Skeletal muscle satellite cell (primary cell): ENCODE measurements at regions not wholly inside any gene's neighbourhood (a gene's known extent, or its start where the extent isn't known, plus 50 kb on each side); places are given as distances from the start of the nearest gene placed in this dataset.
"Not testable (repeated sequence)": the region's sequence is repeated elsewhere in the genome, so short reads cannot be mapped to it uniquely, and the experiment has no call there.

ENCODE experiments used
- H3K27me3 ChIP-seq: 2 replicates; pipeline ENCODE4 v1.7.0; 2013; ENCODE audit warnings: low read length; ENCODE audit not compliant: control insufficient read depth, insufficient read depth
- H3K36me3 ChIP-seq: 2 replicates; pipeline ENCODE4 v1.7.0; 2013; ENCODE audit warnings: mild to moderate bottlenecking, control low read depth, low read length; ENCODE audit not compliant: insufficient read depth
- H3K4me1 ChIP-seq: 2 replicates; pipeline ENCODE4 v1.7.0; 2013; ENCODE audit warnings: low read length; ENCODE audit not compliant: control insufficient read depth, insufficient read depth
- H3K4me2 ChIP-seq: 2 replicates; pipeline ENCODE4 v1.7.0; 2013; ENCODE audit warnings: mild to moderate bottlenecking, low read length
- H3K4me3 ChIP-seq: 2 replicates; pipeline ENCODE4 v1.7.0; 2013; ENCODE audit warnings: low read length
- H3K9ac ChIP-seq: 2 replicates; pipeline ENCODE4 v1.7.0; 2013; ENCODE audit warnings: mild to moderate bottlenecking, low read depth, low read length, moderate library complexity
- H3K9me3 ChIP-seq: replicated peaks from 2 replicates; pipeline ENCODE4 v1.7.0; 2013; ENCODE audit warnings: mild to moderate bottlenecking, control low read depth, low read length

- no peaks in the 10 kb centered on the region for H3K27me3 ChIP-seq
- no peaks in the 10 kb centered on the region for H3K36me3 ChIP-seq
- H3K4me2 ChIP-seq, result no peak overlapping the region
- H3K4me1 ChIP-seq, result no peaks in the 10 kb centered on the region
- no peak overlapping the region for H3K9ac ChIP-seq
- H3K9me3 ChIP-seq, result no peaks in the 10 kb centered on the region
- no peak overlapping the region for H3K4me3 ChIP-seq
Measured at GRCh38 chr2:167843217-167843616, 404.2 kb downstream of the STK39 start.

GRCh38 chr2:167842047-167842446 is 405.3 kb downstream of the STK39 start:
- Histone ChIP-seq H3K36me3 (no peaks in the 10 kb centered on the region), H3K4me1 (no peaks in the 10 kb centered on the region), H3K9me3 (no peaks in the 10 kb centered on the region), H3K27me3 (no peaks in the 10 kb centered on the region), H3K9ac (no peak overlapping the region), H3K4me2 (no peak overlapping the region), H3K4me3 (no peak overlapping the region)

GRCh38 chr2:167835290-167835689 is 412.1 kb downstream of the STK39 start:
- H3K9me3 ChIP-seq, H3K4me1 ChIP-seq, H3K4me3 ChIP-seq, H3K27me3 ChIP-seq, H3K4me2 ChIP-seq, H3K9ac ChIP-seq, H3K36me3 ChIP-seq: not testable (repeated sequence)

- Histone ChIP-seq H3K9me3 (no peaks in the 10 kb centered on the region), H3K27me3 (no peaks in the 10 kb centered on the region), H3K4me2 (no peak overlapping the region), H3K36me3 (no peaks in the 10 kb centered on the region), H3K4me1 (no peaks in the 10 kb centered on the region), H3K9ac (no peak overlapping the region), H3K4me3 (no peak overlapping the region)
Measured at GRCh38 chr2:167834707-167835106, 412.7 kb downstream of the STK39 start.

- H3K9ac ChIP-seq, result no peak overlapping the region
Measured at GRCh38 chr2:167833294-167833693, 414.1 kb downstream of the STK39 start.

GRCh38 chr2:167832868-167833287 is 414.5 kb downstream of the STK39 start:
- no peak overlapping the region for H3K4me3 ChIP-seq
- no peak overlapping the region for H3K4me2 ChIP-seq
- H3K36me3 ChIP-seq, result no peaks in the 10 kb centered on the region
- H3K4me1 ChIP-seq, result no peaks in the 10 kb centered on the region
- H3K9ac ChIP-seq, result no peak overlapping the region
- H3K27me3 ChIP-seq, result no peaks in the 10 kb centered on the region
- no peaks in the 10 kb centered on the region for H3K9me3 ChIP-seq

More at GRCh38 chr2:167833294-167833693, 414.1 kb downstream of the STK39 start:
- no peaks in the 10 kb centered on the region for H3K9me3 ChIP-seq
- H3K4me1 ChIP-seq, result no peaks in the 10 kb centered on the region
- H3K4me3 ChIP-seq, result no peak overlapping the region
- H3K36me3 ChIP-seq, result no peaks in the 10 kb centered on the region
- no peak overlapping the region for H3K4me2 ChIP-seq
- H3K27me3 ChIP-seq, result no peaks in the 10 kb centered on the region

- Histone ChIP-seq H3K4me2 (no peak overlapping the region), H3K36me3 (no peaks in the 10 kb centered on the region), H3K4me3 (no peak overlapping the region)
Measured at GRCh38 chr2:167827352-167828097, 419.9 kb downstream of the STK39 start.

GRCh38 chr2:167826906-167827305 is 420.5 kb downstream of the STK39 start:
- Histone ChIP-seq H3K9ac (no peak overlapping the region), H3K9me3 (no peaks in the 10 kb centered on the region), H3K4me1 (no peaks in the 10 kb centered on the region), H3K27me3 (no peaks in the 10 kb centered on the region), H3K36me3 (no peaks in the 10 kb centered on the region), H3K4me2 (no peak overlapping the region), H3K4me3 (no peak overlapping the region)

More at GRCh38 chr2:167827352-167828097, 419.9 kb downstream of the STK39 start:
- no peaks in the 10 kb centered on the region for H3K4me1 ChIP-seq
- no peaks in the 10 kb centered on the region for H3K27me3 ChIP-seq
- no peak overlapping the region for H3K9ac ChIP-seq
- no peaks in the 10 kb centered on the region for H3K9me3 ChIP-seq

- Histone ChIP-seq H3K4me3 (no peak overlapping the region), H3K4me1 (no peaks in the 10 kb centered on the region), H3K36me3 (no peaks in the 10 kb centered on the region), H3K4me2 (no peak overlapping the region), H3K9me3 (no peaks in the 10 kb centered on the region), H3K27me3 (no peaks in the 10 kb centered on the region), H3K9ac (no peak overlapping the region)
Measured at GRCh38 chr2:167825664-167826063, 421.7 kb downstream of the STK39 start.

- H3K9me3 ChIP-seq, result no peaks in the 10 kb centered on the region
- no peak overlapping the region for H3K4me3 ChIP-seq
- no peak overlapping the region for H3K9ac ChIP-seq
- no peaks in the 10 kb centered on the region for H3K4me1 ChIP-seq
- no peaks in the 10 kb centered on the region for H3K27me3 ChIP-seq
- H3K4me2 ChIP-seq, result no peak overlapping the region
- no peaks in the 10 kb centered on the region for H3K36me3 ChIP-seq
Measured at GRCh38 chr2:167822690-167823465, 424.5 kb downstream of the STK39 start.

GRCh38 chr2:167820488-167820887 is 426.9 kb downstream of the STK39 start:
- no peaks in the 10 kb centered on the region for H3K9me3 ChIP-seq
- no peak overlapping the region for H3K4me2 ChIP-seq
- H3K9ac ChIP-seq, result no peak overlapping the region
- H3K27me3 ChIP-seq, result no peaks in the 10 kb centered on the region
- H3K4me3 ChIP-seq, result no peak overlapping the region
- H3K4me1 ChIP-seq, result no peaks in the 10 kb centered on the region
- H3K36me3 ChIP-seq, result no peaks in the 10 kb centered on the region

- no peak overlapping the region for H3K4me2 ChIP-seq
- no peaks in the 10 kb centered on the region for H3K9me3 ChIP-seq
- H3K36me3 ChIP-seq, result no peaks in the 10 kb centered on the region
- H3K9ac ChIP-seq, result no peak overlapping the region
- H3K4me1 ChIP-seq, result no peaks in the 10 kb centered on the region
- H3K4me3 ChIP-seq, result no peak overlapping the region
- H3K27me3 ChIP-seq, result no peaks in the 10 kb centered on the region
Measured at GRCh38 chr2:167818521-167818920, 428.9 kb downstream of the STK39 start.
